ENCODE measurements at regions not wholly inside any gene's neighbourhood (a gene's known extent, or its start where the extent isn't known, plus 50 kb on each side); places are given as distances from the start of the nearest gene placed in this dataset.
"Not testable (repeated sequence)": the region's sequence is repeated elsewhere in the genome, so short reads cannot be mapped to it uniquely, and the experiment has no call there.

DNA sequence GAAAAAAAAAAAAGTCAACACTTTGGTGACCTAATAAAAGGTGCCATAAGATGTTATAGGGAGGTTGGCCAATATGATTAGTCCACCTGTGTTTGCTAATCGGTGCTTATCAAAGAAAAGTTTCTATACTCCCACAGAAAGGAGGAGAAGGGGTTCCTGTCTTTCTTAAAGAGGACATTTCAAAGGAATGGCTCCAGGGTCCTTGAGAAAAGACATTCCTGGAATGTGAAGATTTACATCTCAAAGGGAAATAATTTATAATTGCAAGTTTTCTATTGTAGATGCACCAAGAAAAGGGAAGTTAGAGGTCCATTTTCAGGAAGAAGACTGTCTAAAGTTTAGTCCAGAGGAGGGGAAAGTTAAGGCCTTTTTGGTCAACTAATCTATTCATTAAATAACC lies 715.3 kb downstream of the NXPH1 start:
- in situ Hi-C loops (cut with HindIII; ENCODE audit: low sequenced_read_pairs): no loop called here
- TF ChIP-seq, protein P1, sequence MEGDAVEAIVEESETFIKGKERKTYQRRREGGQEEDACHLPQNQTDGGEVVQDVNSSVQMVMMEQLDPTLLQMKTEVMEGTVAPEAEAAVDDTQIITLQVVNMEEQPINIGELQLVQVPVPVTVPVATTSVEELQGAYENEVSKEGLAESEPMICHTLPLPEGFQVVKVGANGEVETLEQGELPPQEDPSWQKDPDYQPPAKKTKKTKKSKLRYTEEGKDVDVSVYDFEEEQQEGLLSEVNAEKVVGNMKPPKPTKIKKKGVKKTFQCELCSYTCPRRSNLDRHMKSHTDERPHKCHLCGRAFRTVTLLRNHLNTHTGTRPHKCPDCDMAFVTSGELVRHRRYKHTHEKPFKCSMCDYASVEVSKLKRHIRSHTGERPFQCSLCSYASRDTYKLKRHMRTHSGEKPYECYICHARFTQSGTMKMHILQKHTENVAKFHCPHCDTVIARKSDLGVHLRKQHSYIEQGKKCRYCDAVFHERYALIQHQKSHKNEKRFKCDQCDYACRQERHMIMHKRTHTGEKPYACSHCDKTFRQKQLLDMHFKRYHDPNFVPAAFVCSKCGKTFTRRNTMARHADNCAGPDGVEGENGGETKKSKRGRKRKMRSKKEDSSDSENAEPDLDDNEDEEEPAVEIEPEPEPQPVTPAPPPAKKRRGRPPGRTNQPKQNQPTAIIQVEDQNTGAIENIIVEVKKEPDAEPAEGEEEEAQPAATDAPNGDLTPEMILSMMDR (IDR thresholded peaks at IDR 0.05; ENCODE audit: low read depth, low read length, missing control alignments): no peak
- no peak overlapping the region for H3K4me3 ChIP-seq (ENCODE audit: low read depth, low read length)
- no peak for DNase-seq (ENCODE audit: low read depth)

DNA sequence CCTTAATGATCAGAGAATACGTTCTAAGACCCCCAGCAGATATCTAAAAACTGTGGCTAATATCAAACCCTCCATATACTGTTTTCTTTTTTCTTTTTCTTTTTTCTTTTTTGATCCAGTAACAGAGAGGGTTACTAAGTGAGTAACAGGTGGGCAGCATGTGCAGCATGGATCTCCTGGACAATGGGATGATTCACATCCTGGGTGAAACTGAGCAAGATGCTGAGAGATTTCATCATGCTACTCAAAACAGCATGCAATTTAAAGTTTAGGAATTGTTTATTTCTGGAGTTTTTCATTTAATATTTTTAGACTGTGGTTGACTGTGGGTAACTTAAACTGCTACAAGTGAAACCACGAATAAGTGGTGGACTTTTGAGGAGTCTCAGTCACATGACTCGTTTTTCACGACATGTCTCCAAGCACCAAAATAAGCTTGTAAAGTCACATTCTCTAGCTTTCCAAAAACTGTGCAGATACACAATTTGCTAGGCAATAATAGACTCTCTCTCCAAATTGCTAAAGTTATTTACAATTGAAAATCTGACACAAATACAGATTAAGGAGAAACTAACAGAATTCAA lies 716.2 kb downstream of the NXPH1 start:
- H3K4me3 ChIP-seq (ENCODE audit: low read depth, low read length): no peak overlapping the region
- TF ChIP-seq, protein P1 (IDR thresholded peaks at IDR 0.05; ENCODE audit: low read depth, low read length, missing control alignments): no peak
- in situ Hi-C loops (cut with HindIII; ENCODE audit: low sequenced_read_pairs): no loop called here
- DNase-seq (ENCODE audit: low read depth): no peak

DNA sequence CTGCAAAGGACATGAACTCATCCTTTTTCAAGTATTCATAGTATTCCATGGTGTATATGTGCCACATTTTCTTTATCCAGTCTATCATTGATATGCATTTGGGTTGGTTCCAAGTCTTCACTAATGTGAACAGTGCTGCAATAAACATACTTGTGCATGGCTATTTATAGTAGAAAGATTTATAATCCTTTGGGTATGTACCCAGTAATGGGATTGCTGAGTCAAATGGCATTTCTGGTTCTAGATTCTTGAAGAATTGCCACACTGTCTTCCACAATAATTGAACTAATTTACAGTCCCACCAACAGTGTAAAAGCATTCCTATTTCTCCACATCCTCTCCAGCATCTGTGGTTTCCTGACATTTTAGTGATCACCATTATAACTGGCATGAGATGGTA lies 730.3 kb downstream of the NXPH1 start:
- in situ Hi-C loops (cut with HindIII; ENCODE audit: low sequenced_read_pairs); H3K4me3 ChIP-seq (ENCODE audit: low read depth, low read length); DNase-seq (ENCODE audit: low read depth): not testable (repeated sequence)

DNA sequence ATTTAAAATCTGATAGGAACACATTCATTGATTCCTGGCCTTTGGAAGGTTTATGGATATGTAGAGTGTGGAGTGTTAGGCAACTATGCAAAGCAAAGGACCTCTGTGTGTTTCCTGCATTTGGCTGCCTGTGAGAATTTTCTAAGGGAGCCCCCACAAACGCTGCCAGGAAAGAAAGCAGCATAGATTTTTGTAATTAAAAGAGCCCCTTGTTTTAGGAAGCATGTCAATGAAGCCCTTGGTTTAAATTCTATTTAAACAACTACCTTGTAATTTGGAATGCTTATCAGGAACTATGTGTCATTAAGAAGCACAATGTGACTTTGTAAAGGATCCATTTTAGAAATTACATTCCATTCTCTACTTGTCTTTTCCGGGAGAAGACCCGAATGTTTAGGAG lies 742.5 kb downstream of the NXPH1 start:
- H3K4me3 ChIP-seq (ENCODE audit: low read depth, low read length): no peak overlapping the region
- no peak for DNase-seq (ENCODE audit: low read depth)
- TF ChIP-seq, protein P1 (IDR thresholded peaks at IDR 0.05; ENCODE audit: low read depth, low read length, missing control alignments): no peak
- in situ Hi-C loops (cut with HindIII; ENCODE audit: low sequenced_read_pairs): no loop called here

DNA sequence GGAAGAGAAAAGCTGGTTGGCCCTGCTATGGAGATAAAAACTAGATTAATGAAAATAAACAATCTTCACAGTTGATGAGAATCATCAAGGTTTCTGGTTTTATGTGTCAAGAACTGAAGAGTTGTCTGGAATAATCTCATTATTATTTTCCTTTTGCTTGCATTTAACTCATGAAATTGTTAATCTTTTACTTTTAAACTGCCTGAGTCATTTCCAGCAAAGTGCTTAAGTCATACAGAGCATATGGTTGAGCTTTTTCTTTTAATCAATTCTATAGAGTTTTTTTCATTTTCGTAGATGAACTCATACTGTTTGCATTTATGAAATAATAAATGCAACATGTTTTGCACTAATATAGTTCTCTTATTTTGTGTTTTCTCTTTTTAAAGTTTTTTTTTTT lies 747.9 kb downstream of the NXPH1 start:
- in situ Hi-C loops (cut with HindIII; ENCODE audit: low sequenced_read_pairs): no loop called here
- no peak for DNase-seq (ENCODE audit: low read depth)
- no peak overlapping the region for H3K4me3 ChIP-seq (ENCODE audit: low read depth, low read length)
- TF ChIP-seq, protein P1 (IDR thresholded peaks at IDR 0.05; ENCODE audit: low read depth, low read length, missing control alignments): no peak

DNA sequence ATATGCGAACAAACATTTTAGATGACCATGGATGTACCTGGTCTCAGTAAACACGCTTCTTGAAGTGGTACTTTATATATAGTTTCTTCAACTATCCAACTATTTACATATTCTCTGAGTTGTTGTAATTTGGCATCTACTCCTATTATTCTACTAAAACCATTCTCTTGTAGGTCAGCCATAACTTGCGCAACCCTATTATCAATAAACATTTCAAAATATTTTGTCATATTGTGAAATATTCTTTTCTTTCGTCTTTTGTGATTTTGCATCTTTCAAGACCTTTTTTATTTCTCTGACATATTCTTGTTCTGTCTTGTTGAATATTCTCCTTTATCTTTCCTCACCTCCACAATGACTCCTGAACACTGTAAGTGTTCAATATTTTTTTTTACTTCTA lies 753.3 kb downstream of the NXPH1 start:
- no peak overlapping the region for H3K4me3 ChIP-seq (ENCODE audit: low read depth, low read length)
- no peak for DNase-seq (ENCODE audit: low read depth)
- in situ Hi-C loops (cut with HindIII; ENCODE audit: low sequenced_read_pairs): no loop called here
- TF ChIP-seq, protein P1 (IDR thresholded peaks at IDR 0.05; ENCODE audit: low read depth, low read length, missing control alignments): no peak

DNA sequence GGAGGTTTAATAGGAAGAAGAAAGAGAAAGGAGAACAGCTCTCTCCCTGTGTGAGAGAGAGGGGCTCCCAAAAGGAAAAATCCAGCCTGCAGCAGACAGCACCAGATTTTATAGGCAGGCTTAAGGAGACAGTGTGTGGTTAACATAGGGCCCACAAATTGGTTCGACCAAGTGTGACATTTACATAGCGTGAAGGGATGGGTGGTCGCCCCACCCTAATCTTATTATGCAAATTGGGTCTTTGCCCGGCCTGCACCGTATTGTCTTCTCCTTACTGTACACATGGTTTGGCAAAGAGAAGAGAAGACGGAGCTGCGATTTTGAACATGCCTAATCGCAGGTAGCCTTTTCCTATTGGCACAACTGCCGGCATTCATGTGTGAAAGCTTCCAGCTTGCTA lies 756.3 kb downstream of the NXPH1 start:
- in situ Hi-C loops (cut with HindIII; ENCODE audit: low sequenced_read_pairs): no loop called here
- no peak for DNase-seq (ENCODE audit: low read depth)
- TF ChIP-seq, protein P1 (IDR thresholded peaks at IDR 0.05; ENCODE audit: low read depth, low read length, missing control alignments): no peak
- H3K4me3 ChIP-seq (ENCODE audit: low read depth, low read length): no peak overlapping the region

All from astrocyte of the cerebellum (primary cell).